Neuronal stem cell (in vitro differentiated cells): ENCODE measurements at regions not wholly inside any gene's neighbourhood (a gene's known extent, or its start where the extent isn't known, plus 50 kb on each side); places are given as distances from the start of the nearest gene placed in this dataset.

Experiments
- DNase-seq: peaks from one replicate; pipeline ENCODE4 v3.0.0-alpha.2; 2013; ENCODE audit warnings: low spot score
- H2AFZ ChIP-seq: one replicate; pipeline ENCODE4 v1.6.1; 2013; ENCODE audit warnings: mild to moderate bottlenecking, low read length, inconsistent platforms
- H2AK5ac ChIP-seq: 2 replicates; pipeline ENCODE4 v1.6.1; 2013; ENCODE audit warnings: low read depth, mild to moderate bottlenecking, inconsistent platforms, low read length, moderate library complexity, mixed read lengths
- H2BK120ac ChIP-seq: 2 replicates; pipeline ENCODE4 v1.6.1; 2013; ENCODE audit warnings: low read depth, mild to moderate bottlenecking, inconsistent platforms, low read length, moderate library complexity, mixed read lengths
- H2BK12ac ChIP-seq: one replicate; pipeline ENCODE4 v1.6.1; 2013; ENCODE audit warnings: low read length, inconsistent platforms
- H2BK15ac ChIP-seq: 2 replicates; pipeline ENCODE4 v1.6.1; 2013; ENCODE audit warnings: mild to moderate bottlenecking, low read length, inconsistent platforms, mixed read lengths
- H2BK5ac ChIP-seq: one replicate; pipeline ENCODE4 v1.6.1; 2013; ENCODE audit warnings: inconsistent platforms, mild to moderate bottlenecking, low read length, moderate library complexity
- H3K14ac ChIP-seq: one replicate; pipeline ENCODE4 v1.6.1; 2013; ENCODE audit warnings: low read length, inconsistent platforms
- H3K18ac ChIP-seq: 2 replicates; pipeline ENCODE4 v1.6.1; 2013; ENCODE audit warnings: low read length, inconsistent platforms
- H3K23ac ChIP-seq: 2 replicates; pipeline ENCODE4 v1.6.1; 2013; ENCODE audit warnings: low read depth, mild to moderate bottlenecking, mixed read lengths, low read length, inconsistent platforms; ENCODE audit not compliant: poor library complexity
- H3K27ac ChIP-seq: replicated peaks from 3 replicates; pipeline ENCODE4 v1.5.1; 2013; ENCODE audit warnings: low read length, inconsistent platforms
- H3K27me3 ChIP-seq, 3 experiments: 2 replicates each; pipeline ENCODE4 v1.6.1; 2013; ENCODE audit warnings: low read length in 3 of 3, mild to moderate bottlenecking in 2 of 3, inconsistent platforms in 1 of 3, low read depth in 1 of 3, mixed read lengths in 1 of 3, moderate library complexity in 1 of 3; ENCODE audit not compliant: control insufficient read depth in 3 of 3, insufficient read depth in 3 of 3
- H3K36me3 ChIP-seq, 2 donors: replicated peaks in 1 of 2; 2 replicates each; pipeline ENCODE4 v1.6.1; 2013; ENCODE audit warnings: low read length in 2 of 2; ENCODE audit not compliant: control insufficient read depth in 2 of 2, insufficient read depth in 2 of 2
- H3K4ac ChIP-seq: 2 replicates; pipeline ENCODE4 v1.6.1; 2013; ENCODE audit warnings: inconsistent platforms, mild to moderate bottlenecking, low read length, moderate library complexity
- H3K4me1 ChIP-seq, 2 donors: 1 replicate in 1 of 2; 2 replicates in 1 of 2; pipeline ENCODE4 v1.6.1; 2013; ENCODE audit warnings: low read length in 2 of 2, low read depth in 1 of 2; ENCODE audit not compliant: control insufficient read depth in 2 of 2, insufficient read depth in 1 of 2
- H3K4me2 ChIP-seq: one replicate; pipeline ENCODE4 v1.6.1; 2013; ENCODE audit warnings: mild to moderate bottlenecking, low read length, inconsistent platforms; ENCODE audit not compliant: insufficient read depth, poor library complexity, severe bottlenecking
- H3K4me3 ChIP-seq, 2 donors: 2 replicates each; pipeline ENCODE4 v1.5.1; 2013; ENCODE audit warnings: low read length in 2 of 2, mild to moderate bottlenecking in 2 of 2, inconsistent platforms in 1 of 2, moderate library complexity in 1 of 2
- H3K79me1 ChIP-seq: one replicate; pipeline ENCODE4 v1.6.1; 2013; ENCODE audit warnings: low read depth, mild to moderate bottlenecking, inconsistent platforms, low read length, moderate library complexity
- H3K9ac ChIP-seq: one replicate; pipeline ENCODE4 v1.6.1; 2013; ENCODE audit warnings: mild to moderate bottlenecking, low read depth, low read length, inconsistent platforms; ENCODE audit not compliant: poor library complexity
- H3K9me3 ChIP-seq, 2 donors: replicated peaks in 1 of 2; 2 replicates each; pipeline versions ENCODE3 to v1.6.1; 2013; ENCODE audit warnings: low read length in 2 of 2, mild to moderate bottlenecking in 2 of 2, inconsistent platforms in 1 of 2, low read depth in 1 of 2, mixed read lengths in 1 of 2, moderate library complexity in 1 of 2; ENCODE audit not compliant: control insufficient read depth in 2 of 2, insufficient read depth in 1 of 2
- H4K8ac ChIP-seq: one replicate; pipeline ENCODE4 v1.6.1; 2013; ENCODE audit warnings: low read depth, mild to moderate bottlenecking, inconsistent platforms, low read length, moderate library complexity
- H4K91ac ChIP-seq: one replicate; pipeline ENCODE4 v1.6.1; 2013; ENCODE audit warnings: low read length, low read depth, mild to moderate bottlenecking, inconsistent platforms; ENCODE audit not compliant: poor library complexity
- WGBS, 2 donors: extraction: QIAGEN DNeasy Blood & Tissue Kit; methylation state at CpG; one replicate each; pipeline ENCODE4 v1.1.7; 2013; ENCODE audit warnings: missing lambda C conversion rate in 2 of 2, mixed read lengths in 1 of 2; ENCODE audit not compliant: insufficient read length in 2 of 2, insufficient replicate concordance in 1 of 2; ENCODE audit errors: extremely low coverage in 2 of 2; 5-methylcytosine and 5-hydroxymethylcytosine counted together

GRCh38 chr17:14436266-14436665 is 135.4 kb downstream of the HS3ST3B1 start:
- Histone ChIP-seq H3K4me2 (no peak overlapping the region), H3K23ac (no peak overlapping the region), H3K4me3 (no peak overlapping the region), H2BK15ac (no peak overlapping the region), H3K27me3 (no peaks in the 10 kb centered on the region), H3K9me3 (peaks cover 0 to 4% of the 10 kb centered on the region in 2 donors), H2AK5ac (no peak overlapping the region), H4K8ac (no peak overlapping the region), H3K79me1 (no peaks in the 10 kb centered on the region), H3K27ac (no peak overlapping the region), H2BK5ac (no peak overlapping the region), H3K14ac (no peak overlapping the region), H2AFZ (no peak overlapping the region), H3K18ac (no peak overlapping the region), H2BK120ac (no peak overlapping the region), H3K4me1 (peaks cover 0 to 2% of the 10 kb centered on the region in 2 donors), H2BK12ac (no peak overlapping the region), H3K4ac (no peak overlapping the region), H4K91ac (no peak overlapping the region), H3K9ac (no peak overlapping the region), H3K36me3 (no peaks in the 10 kb centered on the region)
- DNase-seq, result no peak
- no CpG with 5 or more reads among the region's 4 CpGs for WGBS, 2 donors

GRCh38 chr17:14434506-14434905 is 133.6 kb downstream of the HS3ST3B1 start:
- Histone ChIP-seq H2AFZ (no peak overlapping the region), H2BK12ac (no peak overlapping the region), H3K27me3 (no peaks in the 10 kb centered on the region), H2AK5ac (no peak overlapping the region), H3K9me3 (peaks cover 0 to 4% of the 10 kb centered on the region in 2 donors), H3K4me3 (no peak overlapping the region), H2BK5ac (no peak overlapping the region), H2BK120ac (no peak overlapping the region), H3K4me2 (no peak overlapping the region), H3K27ac (no peak overlapping the region), H3K4ac (no peak overlapping the region), H3K14ac (no peak overlapping the region), H3K36me3 (no peaks in the 10 kb centered on the region), H3K18ac (no peak overlapping the region), H3K23ac (no peak overlapping the region), H3K79me1 (no peaks in the 10 kb centered on the region), H2BK15ac (no peak overlapping the region), H4K91ac (no peak overlapping the region), H3K4me1 (peaks cover 0 to 2% of the 10 kb centered on the region in 2 donors), H3K9ac (no peak overlapping the region), H4K8ac (no peak overlapping the region)
- DNase-seq, result no peak

GRCh38 chr17:14432079-14432478 is 131.2 kb downstream of the HS3ST3B1 start:
- Histone ChIP-seq H3K27ac (no peak overlapping the region), H2AFZ (no peak overlapping the region), H4K8ac (no peak overlapping the region), H3K36me3 (no peaks in the 10 kb centered on the region), H3K9ac (no peak overlapping the region), H2BK120ac (no peak overlapping the region), H2BK5ac (no peak overlapping the region), H2BK15ac (no peak overlapping the region), H3K4ac (no peak overlapping the region), H3K4me1 (peaks cover 0 to 5% of the 10 kb centered on the region in 2 donors), H3K23ac (no peak overlapping the region), H3K27me3 (no peaks in the 10 kb centered on the region), H3K9me3 (peaks cover 0 to 4% of the 10 kb centered on the region in 2 donors), H2AK5ac (no peak overlapping the region), H3K4me3 (no peak overlapping the region), H3K14ac (no peak overlapping the region), H3K18ac (no peak overlapping the region), H4K91ac (no peak overlapping the region), H2BK12ac (no peak overlapping the region), H3K4me2 (no peak overlapping the region), H3K79me1 (no peaks in the 10 kb centered on the region)
- WGBS, 2 donors, result no CpG with 5 or more reads among the region's 2 CpGs
- no peak for DNase-seq

- peaks cover 0 to 5% of the 10 kb centered on the region in 2 donors for H3K4me1 ChIP-seq
- H2BK12ac ChIP-seq, result no peak overlapping the region
- H3K36me3 ChIP-seq, result no peaks in the 10 kb centered on the region
- no peaks in the 10 kb centered on the region for H3K27me3 ChIP-seq
- H2AFZ ChIP-seq, result no peak overlapping the region
- H3K18ac ChIP-seq, result no peak overlapping the region
- H3K27ac ChIP-seq, result no peak overlapping the region
- H3K23ac ChIP-seq, result no peak overlapping the region
- peaks cover 0 to 5% of the 10 kb centered on the region in 2 donors for H3K9me3 ChIP-seq
- no peak overlapping the region for H2BK120ac ChIP-seq
- H3K79me1 ChIP-seq, result no peaks in the 10 kb centered on the region
- H3K4me2 ChIP-seq, result no peak overlapping the region
- no peak overlapping the region for H3K9ac ChIP-seq
- no peak overlapping the region for H3K4ac ChIP-seq
- no peak overlapping the region for H3K4me3 ChIP-seq
- H2BK5ac ChIP-seq, result no peak overlapping the region
- no peak overlapping the region for H2BK15ac ChIP-seq
- H4K91ac ChIP-seq, result no peak overlapping the region
- H2AK5ac ChIP-seq, result no peak overlapping the region
- H3K14ac ChIP-seq, result no peak overlapping the region
- no peak overlapping the region for H4K8ac ChIP-seq
- DNase-seq, result no peak
- no CpG with 5 or more reads among the region's 2 CpGs for WGBS, 2 donors
Observed at GRCh38 chr17:14429084-14429483, 128.2 kb downstream of the HS3ST3B1 start.
